Endothelial cell of umbilical vein (primary cell): ENCODE measurements at regions not wholly inside any gene's neighbourhood (a gene's known extent, or its start where the extent isn't known, plus 50 kb on each side); places are given as distances from the start of the nearest gene placed in this dataset.

Experiments used
- CTCF ChIP-seq, 2 donors: IDR thresholded peaks; 1 replicate in 1 of 2; 2 replicates in 1 of 2; pipeline ENCODE4 v1.5.1; 2011; ENCODE audit warnings: low read length in 2 of 2, mild to moderate bottlenecking in 2 of 2, moderate library complexity in 2 of 2, control low read depth in 1 of 2, inconsistent platforms in 1 of 2, low read depth in 1 of 2; ENCODE audit not compliant: insufficient read depth in 1 of 2; ENCODE audit errors: extremely low read depth in 1 of 2
- EZH2 ChIP-seq: IDR thresholded peaks from 2 replicates; pipeline ENCODE4 v1.6.1; 2012; ENCODE audit warnings: borderline replicate concordance, low read depth, mild to moderate bottlenecking, moderate library complexity, low read length, inconsistent platforms; ENCODE audit not compliant: severe bottlenecking
- FOS ChIP-seq: IDR thresholded peaks from 2 replicates; pipeline ENCODE4 v1.6.1; 2011; ENCODE audit warnings: mild to moderate bottlenecking, low read length, moderate library complexity, borderline replicate concordance; ENCODE audit not compliant: insufficient read depth
- GATA2 ChIP-seq: IDR thresholded peaks from 2 replicates; pipeline ENCODE4 v1.7.0; 2011; ENCODE audit warnings: low read depth, mild to moderate bottlenecking, moderate library complexity, mixed read lengths, low read length; ENCODE audit not compliant: insufficient read length, insufficient read depth
- MAX ChIP-seq: IDR thresholded peaks from 2 replicates; pipeline ENCODE4 v1.6.1; 2011; ENCODE audit not compliant: insufficient read depth, insufficient read length
- POLR2A ChIP-seq: IDR thresholded peaks from 2 replicates; pipeline ENCODE4 v1.6.1; 2012; ENCODE audit warnings: low read depth, mild to moderate bottlenecking, control low read depth, low read length
- POLR2AphosphoS5 ChIP-seq: IDR thresholded peaks from 2 replicates; pipeline ENCODE4 v1.6.1; 2012; ENCODE audit warnings: low read depth, mild to moderate bottlenecking, control low read depth, low read length, moderate library complexity; ENCODE audit not compliant: insufficient read depth

GRCh38 chr4:3848323-3848722, 82.1 kb downstream of the ADRA2C start:
- TF ChIP-seq EZH2 (no peak), CTCF (IDR thresholded peaks at IDR 0.05; ENCODE audit: extremely low read depth in 1 of 2, insufficient read depth in 1 of 2, low read depth in 1 of 2, low read length in 2 of 2) (no peak), POLR2A (no peak), POLR2AphosphoS5 (no peak), MAX (no peak), GATA2 (no peak), FOS (no peak)
